ENCODE measurements at regions not wholly inside any gene's neighbourhood (a gene's known extent, or its start where the extent isn't known, plus 50 kb on each side); places are given as distances from the start of the nearest gene placed in this dataset.
A peak's percentile ranks its signal among the peaks of the same experiment; 100 is the strongest.

GRCh38 chr12:92445253-92446082 is 257.3 kb upstream of the PLEKHG7 start:
- TF ChIP-seq EZH2phosphoT487 (IDR thresholded peaks at IDR 0.05; ENCODE audit: borderline replicate concordance, low read depth, low read length) = no peak
- DNase-seq (ENCODE audit: low spot score) = peak; percentile 98
- Histone ChIP-seq H3K9me2 (ENCODE audit: insufficient read depth, low read length) (no peaks in the 10 kb centered on the region), H3K36me3 (ENCODE audit: insufficient read depth, low read length) (peaks cover 41% of the 10 kb centered on the region), H3K79me2 (ENCODE audit: insufficient read depth, low read depth, low read length) (no peaks in the 10 kb centered on the region), H3K4me1 (ENCODE audit: insufficient read depth, low read length, poor library complexity, severe bottlenecking) (peaks cover 65% of the 10 kb centered on the region), H3K9me3 (ENCODE audit: low read length) (peaks cover 38% of the 10 kb centered on the region; the same call in 1 of the 2 replicates), H2AFZ (ENCODE audit: low read length) (peak overlapping the region; percentile 48; the same call in 1 of the 2 replicates), H4K20me1 (ENCODE audit: insufficient read depth, low read length) (no peaks in the 10 kb centered on the region), H3K4me3 (ENCODE audit: low read depth, low read length, poor library complexity, severe bottlenecking) (peak overlapping the region; percentile 58), H3K4me2 (ENCODE audit: low read length) (peak overlapping the region; percentile 91), H3K27ac (ENCODE audit: low read depth, low read length, poor library complexity, severe bottlenecking) (peak overlapping the region; percentile 99)
- ChIA-PET CTCF (ENCODE audit: unreplicated experiment) (interaction anchor here (1.7 to 2.9 kb wide), 3 partner anchors 11 to 81 kb away, joined by 5 to 16 read pairs (median 12); no protein-coding TSS in a partner anchor), POLR2A (interaction anchor here (0.7 to 11.2 kb wide), 24 partner anchors 9 to 309 kb away, joined by 3 to 238 read pairs (median 4); partner anchors contain the start of gene BTG1)
- intact Hi-C loops (cut with micrococcal nuclease; ENCODE audit: unreplicated experiment) = loop anchor here (1.0 kb wide), 6 partner anchors 22 to 301 kb away; no protein-coding TSS in a partner anchor
- BruUV-seq (replicated peaks) = TSS peak; percentile 92

GRCh38 chr12:92444763-92445162 is 258.0 kb upstream of the PLEKHG7 start:
- intact Hi-C loops (cut with micrococcal nuclease; ENCODE audit: unreplicated experiment) = loop anchor here (1.0 kb wide), 6 partner anchors 23 to 300 kb away; no protein-coding TSS in a partner anchor
- no peaks in the 10 kb centered on the region for H4K20me1 ChIP-seq (ENCODE audit: insufficient read depth, low read length)
- no peaks in the 10 kb centered on the region for H3K79me2 ChIP-seq (ENCODE audit: insufficient read depth, low read depth, low read length)
- TSS peak; percentile 94 for BruUV-seq (replicated peaks)
- no peak for TF ChIP-seq CTCF (conservative IDR thresholded peaks at IDR 0.05; ENCODE audit: low read length)
- TF ChIP-seq EZH2phosphoT487 (IDR thresholded peaks at IDR 0.05; ENCODE audit: borderline replicate concordance, low read depth, low read length) = no peak
- H3K36me3 ChIP-seq (ENCODE audit: insufficient read depth, low read length) = peaks cover 34% of the 10 kb centered on the region
- ChIA-PET CTCF (ENCODE audit: unreplicated experiment) (interaction anchor here (2.4 to 2.9 kb wide), 2 partner anchors 37 to 81 kb away, joined by 12 to 16 read pairs; no protein-coding TSS in a partner anchor), POLR2A (interaction anchor here (0.8 to 11.2 kb wide), 19 partner anchors 10 to 308 kb away, joined by 3 to 238 read pairs (median 5); partner anchors contain the start of gene BTG1)
- peak overlapping the region; percentile 99 for H3K27ac ChIP-seq (ENCODE audit: low read depth, low read length, poor library complexity, severe bottlenecking)
- peak overlapping the region; percentile 58 for H3K4me3 ChIP-seq (ENCODE audit: low read depth, low read length, poor library complexity, severe bottlenecking)
- H2AFZ ChIP-seq (ENCODE audit: low read length) = peak overlapping the region; percentile 48; the same call in 1 of the 2 replicates
- H3K4me2 ChIP-seq (ENCODE audit: low read length) = peak overlapping the region; percentile 91
- H3K9me3 ChIP-seq (ENCODE audit: low read length) = peaks cover 31% of the 10 kb centered on the region; the same call in 1 of the 2 replicates
- peaks cover 65% of the 10 kb centered on the region for H3K4me1 ChIP-seq (ENCODE audit: insufficient read depth, low read length, poor library complexity, severe bottlenecking)
- peak; percentile 82 for DNase-seq (ENCODE audit: low spot score)
- H3K9me2 ChIP-seq (ENCODE audit: insufficient read depth, low read length) = no peaks in the 10 kb centered on the region

- H3K79me2 ChIP-seq (ENCODE audit: insufficient read depth, low read depth, low read length) = no peaks in the 10 kb centered on the region
- H3K9me3 ChIP-seq (ENCODE audit: low read length) = peaks cover 15% of the 10 kb centered on the region; the same call in 1 of the 2 replicates
- no TSS peak for BruUV-seq (replicated peaks)
- no peaks in the 10 kb centered on the region for H4K20me1 ChIP-seq (ENCODE audit: insufficient read depth, low read length)
- peaks cover 66% of the 10 kb centered on the region for H3K4me1 ChIP-seq (ENCODE audit: insufficient read depth, low read length, poor library complexity, severe bottlenecking)
- peak overlapping the region; percentile 48; the same call in 1 of the 2 replicates for H2AFZ ChIP-seq (ENCODE audit: low read length)
- TF ChIP-seq EZH2phosphoT487 (IDR thresholded peaks at IDR 0.05; ENCODE audit: borderline replicate concordance, low read depth, low read length) (no peak), CTCF (conservative IDR thresholded peaks at IDR 0.05; ENCODE audit: low read length) (no peak)
- ChIA-PET POLR2A (interaction anchor here (1.1 to 3.9 kb wide), 13 partner anchors 8 to 298 kb away, joined by 3 to 19 read pairs (median 7); partner anchors contain the start of gene BTG1), CTCF (ENCODE audit: unreplicated experiment) (no interaction called here)
- H3K36me3 ChIP-seq (ENCODE audit: insufficient read depth, low read length) = peaks cover 15% of the 10 kb centered on the region
- peak overlapping the region; percentile 99 for H3K27ac ChIP-seq (ENCODE audit: low read depth, low read length, poor library complexity, severe bottlenecking)
- peak overlapping the region; percentile 91; the same call in 1 of the 2 replicates for H3K4me2 ChIP-seq (ENCODE audit: low read length)
- intact Hi-C loops (cut with micrococcal nuclease; ENCODE audit: unreplicated experiment) = no loop called here
- H3K4me3 ChIP-seq (ENCODE audit: low read depth, low read length, poor library complexity, severe bottlenecking) = no peak overlapping the region
- no peak for DNase-seq (ENCODE audit: low spot score)
- no peaks in the 10 kb centered on the region for H3K9me2 ChIP-seq (ENCODE audit: insufficient read depth, low read length)
These were observed 260.0 kb upstream of the PLEKHG7 start for GRCh38 chr12:92442782-92443181.

Measured in OCI-LY7 (cell line).